HuH-7 (cell line): ENCODE measurements at regions not wholly inside any gene's neighbourhood (a gene's known extent, or its start where the extent isn't known, plus 50 kb on each side); places are given as distances from the start of the nearest gene placed in this dataset.

Source experiments
- DNase-seq: peaks from one replicate; pipeline ENCODE4 v3.0.0; 2011; ENCODE audit warnings: low spot score

DNA sequence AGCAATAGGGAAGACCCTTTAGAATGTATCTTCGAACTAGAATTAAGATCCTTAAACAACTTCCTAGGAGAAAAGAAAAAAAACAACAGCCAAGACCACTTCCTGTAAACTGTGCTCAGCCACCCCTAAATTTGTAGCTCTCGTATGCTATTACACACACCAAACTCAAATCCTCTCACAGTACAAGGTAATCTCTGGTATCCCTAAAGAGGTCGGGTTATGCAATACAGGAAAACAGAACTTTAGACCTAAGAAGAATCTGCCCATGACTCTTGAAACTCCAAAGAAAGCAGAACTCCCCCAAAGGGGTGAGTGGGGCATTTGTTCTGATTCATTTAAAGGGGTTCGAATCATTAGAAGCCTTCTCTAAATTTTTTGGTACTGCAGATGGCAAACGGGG is 170.9 kb upstream of the CASK start:
- DNase-seq, result no peak

DNA sequence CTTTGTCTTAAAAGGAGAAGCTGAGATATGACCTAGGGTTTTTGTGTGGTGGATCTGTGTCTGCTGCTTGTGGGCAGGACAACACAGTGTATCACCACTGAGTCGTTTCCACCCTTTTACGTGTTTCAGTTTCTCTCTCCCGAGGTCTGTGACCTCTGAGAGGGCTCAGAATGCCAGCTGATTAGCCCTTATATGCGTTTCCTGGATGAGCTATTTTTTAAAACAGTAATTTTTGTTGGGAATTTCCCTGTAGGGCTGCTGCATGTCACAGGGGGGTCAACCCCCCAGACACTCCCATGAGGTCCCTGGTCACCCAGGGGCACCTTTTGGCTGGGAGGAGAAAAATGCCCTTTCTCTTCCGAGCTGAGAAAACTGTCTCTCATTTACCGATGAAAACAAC is 170.4 kb upstream of the CASK start:
- DNase-seq, result no peak

DNA sequence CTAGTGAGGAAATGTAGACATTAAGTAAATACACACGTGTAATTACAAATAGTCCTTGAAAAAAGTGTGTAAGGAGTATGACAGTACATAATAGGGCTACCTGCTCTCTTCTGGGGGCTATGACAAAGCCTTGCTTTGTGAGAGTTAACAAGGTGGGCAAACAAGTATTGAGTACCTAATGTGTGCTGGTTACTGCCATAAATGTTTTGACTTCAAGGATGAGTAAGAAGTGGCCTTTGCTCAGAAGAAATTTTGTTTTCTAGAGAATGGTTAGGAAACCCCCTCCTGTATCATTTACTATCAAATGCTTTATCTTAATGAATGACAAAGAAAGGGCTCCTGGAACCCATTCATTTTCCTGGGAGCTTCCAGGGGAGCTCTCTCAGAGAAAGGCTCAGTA is 167.0 kb upstream of the CASK start:
- DNase-seq, result no peak

DNA sequence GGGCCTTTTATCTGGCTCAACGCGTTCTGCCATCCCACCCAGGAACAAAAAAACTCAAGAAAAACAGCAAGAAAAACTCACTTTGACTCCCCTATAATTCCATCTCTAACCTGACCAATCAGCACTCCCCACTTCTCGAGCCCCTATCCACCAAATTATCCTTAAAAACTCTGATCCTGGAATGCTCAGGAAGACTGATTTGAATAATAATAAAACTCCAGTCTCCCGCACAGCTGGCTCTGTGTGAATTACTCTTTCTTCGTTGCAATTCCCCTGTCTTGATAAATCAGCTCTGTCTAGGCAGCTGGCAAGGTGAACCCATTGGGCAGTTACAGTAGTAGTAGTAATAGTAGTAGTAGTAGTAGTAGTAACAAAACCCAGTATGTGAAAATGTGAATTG is 165.7 kb upstream of the CASK start:
- DNase-seq, result no peak

DNA sequence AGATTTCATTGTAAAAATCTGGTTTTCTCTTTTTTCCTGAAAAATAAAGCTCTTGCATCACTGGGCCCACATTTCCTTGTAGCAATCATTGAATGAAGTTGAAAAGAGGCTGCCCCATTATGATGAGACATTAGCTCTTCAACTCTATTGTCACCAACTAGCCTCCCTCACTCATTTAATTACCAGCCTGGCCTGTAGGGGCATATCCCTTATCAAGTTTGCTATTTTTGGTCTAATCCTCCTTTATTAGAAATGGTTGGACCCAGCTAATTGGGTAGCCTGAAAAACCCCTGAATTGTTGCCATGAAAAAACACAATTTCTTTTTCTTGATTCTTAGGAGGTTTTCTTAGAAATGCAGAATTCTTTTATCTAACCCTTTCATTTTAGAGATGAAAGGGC is 164.6 kb upstream of the CASK start:
- no peak for DNase-seq

DNA sequence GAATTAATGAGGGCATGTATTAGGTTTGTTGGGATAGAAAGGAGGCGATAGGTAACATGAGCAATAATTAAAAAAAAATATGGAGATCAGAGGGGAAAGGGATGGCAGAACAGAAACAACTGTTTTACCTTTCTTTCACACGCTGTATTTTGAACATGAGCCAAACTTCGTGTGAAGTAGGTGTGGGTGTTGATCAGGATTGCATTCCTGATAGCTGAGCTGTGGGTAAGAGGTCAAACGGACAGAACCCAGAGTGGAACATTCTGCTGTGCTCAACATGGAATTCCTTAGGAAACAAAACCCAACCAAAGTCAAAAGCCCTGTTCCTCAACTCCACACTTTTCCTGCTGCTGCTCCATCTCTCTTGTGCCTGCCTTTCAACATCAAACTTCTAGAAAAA is 162.5 kb upstream of the CASK start:
- DNase-seq, result no peak

DNA sequence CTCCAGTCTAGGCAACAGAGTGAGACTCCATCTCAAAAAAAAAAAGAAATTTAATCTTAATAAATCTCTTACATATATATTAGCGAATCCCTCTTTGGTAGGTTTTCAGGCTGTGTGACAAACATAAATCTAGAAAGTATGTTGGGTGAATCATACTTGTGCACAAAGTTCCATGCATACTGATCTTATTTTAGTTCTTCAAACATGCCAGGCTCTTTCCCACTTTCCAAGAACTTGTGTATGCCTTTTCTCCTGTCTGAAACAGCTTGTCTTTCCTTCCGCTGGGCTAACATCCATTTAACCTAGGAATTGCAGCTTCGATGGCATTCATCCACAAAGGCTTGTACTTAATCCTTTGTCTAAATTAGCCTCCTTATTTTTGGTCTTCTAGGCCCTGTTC is 156.6 kb upstream of the CASK start:
- DNase-seq, result no peak

DNA sequence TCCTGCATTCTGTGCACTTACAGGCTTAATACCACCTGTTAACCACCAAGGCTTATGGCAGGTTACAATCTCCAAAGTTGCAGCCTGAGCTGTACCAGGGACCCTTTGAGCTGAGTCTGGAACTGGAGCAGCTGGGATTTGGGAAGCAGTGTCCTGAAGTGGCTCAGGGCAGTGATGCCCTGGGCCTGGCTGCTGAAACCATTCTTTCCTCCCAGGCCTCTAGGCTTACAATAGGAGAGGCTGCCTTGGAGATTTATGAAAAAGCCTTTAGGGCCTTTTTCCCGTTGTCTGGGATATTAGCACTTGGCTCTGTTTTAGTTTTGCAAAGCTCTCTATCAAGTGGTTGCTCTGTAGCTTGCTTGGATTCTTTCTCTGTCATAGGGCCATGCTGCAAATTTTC is 154.3 kb upstream of the CASK start:
- DNase-seq, result no peak

DNA sequence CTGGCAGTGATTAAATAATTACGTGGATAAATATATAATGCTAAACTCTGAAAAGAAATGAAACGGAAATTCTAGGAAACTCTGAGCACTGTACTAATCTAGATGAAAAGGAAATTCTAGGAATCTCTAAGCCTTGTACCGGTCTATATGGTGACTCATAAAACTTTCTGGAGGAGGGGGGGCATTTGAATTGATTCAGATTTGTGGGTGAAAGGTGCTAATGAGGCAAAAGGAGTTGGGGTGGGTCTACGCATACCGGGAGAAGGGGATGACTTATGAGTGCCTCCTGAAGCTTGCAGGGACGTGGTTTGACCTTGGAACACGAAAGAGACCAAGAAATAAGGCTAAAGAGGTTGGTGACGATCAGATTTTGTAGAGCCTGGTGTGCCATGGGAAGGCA is 151.7 kb upstream of the CASK start:
- DNase-seq, result no peak

DNA sequence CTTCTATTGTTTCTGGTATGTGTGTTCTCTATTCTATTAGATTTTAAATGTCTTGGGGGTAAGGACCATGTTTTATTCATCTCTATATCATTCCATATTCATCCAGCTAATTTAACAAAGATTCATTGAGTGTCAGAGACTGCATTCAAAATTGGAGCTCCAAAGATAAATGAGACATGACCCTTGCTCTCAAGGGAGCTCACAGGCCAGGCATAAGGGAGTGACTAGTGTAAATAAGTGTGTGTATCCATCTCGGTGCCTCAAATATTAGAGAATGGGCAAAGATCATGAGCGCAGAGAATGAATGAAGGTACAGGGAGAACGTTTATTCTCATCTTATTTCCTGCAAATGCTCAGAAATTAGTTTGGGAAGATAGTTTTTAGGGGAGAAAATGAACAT is 150.1 kb upstream of the CASK start:
- no peak for DNase-seq

DNA sequence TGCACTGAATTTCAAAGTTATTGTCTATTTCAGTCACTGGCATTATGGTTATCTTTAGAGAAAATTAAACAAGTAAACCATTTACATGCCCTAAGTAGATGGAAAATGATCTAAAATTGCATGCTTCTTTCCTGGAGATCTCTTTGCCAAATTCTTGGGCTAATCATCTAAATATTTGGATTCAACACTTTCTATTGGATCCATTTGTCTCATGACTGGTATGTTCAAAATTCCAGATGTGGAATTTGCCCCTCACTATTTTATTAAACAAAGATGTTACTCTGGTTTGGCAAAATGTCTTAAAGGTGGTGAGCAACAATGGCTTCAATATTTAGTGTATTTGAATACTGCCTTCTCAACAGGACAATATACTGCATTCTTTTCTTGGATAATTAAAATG is 147.5 kb upstream of the CASK start:
- no peak for DNase-seq

DNA sequence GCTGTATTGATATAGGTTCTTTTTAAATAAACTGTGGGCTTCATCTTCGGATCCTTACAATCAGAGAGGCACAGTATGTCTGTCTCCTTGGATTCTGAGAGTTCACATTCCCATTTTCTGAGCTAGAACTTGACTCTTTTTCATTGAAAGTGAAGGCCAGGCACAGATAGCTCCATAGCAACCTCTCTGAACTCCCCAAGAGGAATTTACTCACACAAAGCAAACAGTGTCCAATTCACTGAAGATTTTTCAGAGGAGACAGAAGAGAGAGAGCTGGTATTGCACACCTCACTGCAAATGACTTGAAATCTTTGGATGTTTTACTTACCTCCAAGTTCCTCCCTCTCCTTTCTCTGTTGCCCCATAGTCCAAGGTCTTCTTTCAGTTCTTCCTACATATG is 130.9 kb upstream of the CASK start:
- DNase-seq, result no peak

DNA sequence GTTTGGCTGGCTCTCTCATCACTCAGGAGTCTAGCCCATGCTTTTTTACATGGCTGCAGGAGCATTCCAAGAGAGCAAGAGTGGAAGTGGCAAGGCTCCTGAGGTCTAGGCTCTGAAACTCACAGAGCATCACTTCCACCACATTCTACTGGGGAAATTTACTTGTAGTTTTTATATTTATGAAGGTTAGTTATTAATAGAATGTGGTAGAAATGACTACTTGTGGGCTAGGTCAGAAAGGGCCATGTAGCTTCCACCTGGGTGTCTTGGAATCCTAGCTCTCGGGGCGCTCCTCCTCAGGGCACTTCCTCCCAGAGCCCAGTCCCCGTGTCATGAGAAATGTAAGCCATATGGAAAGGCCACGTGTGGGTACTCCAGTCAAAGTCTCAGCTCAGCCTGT is 127.0 kb upstream of the CASK start:
- DNase-seq, result no peak

DNA sequence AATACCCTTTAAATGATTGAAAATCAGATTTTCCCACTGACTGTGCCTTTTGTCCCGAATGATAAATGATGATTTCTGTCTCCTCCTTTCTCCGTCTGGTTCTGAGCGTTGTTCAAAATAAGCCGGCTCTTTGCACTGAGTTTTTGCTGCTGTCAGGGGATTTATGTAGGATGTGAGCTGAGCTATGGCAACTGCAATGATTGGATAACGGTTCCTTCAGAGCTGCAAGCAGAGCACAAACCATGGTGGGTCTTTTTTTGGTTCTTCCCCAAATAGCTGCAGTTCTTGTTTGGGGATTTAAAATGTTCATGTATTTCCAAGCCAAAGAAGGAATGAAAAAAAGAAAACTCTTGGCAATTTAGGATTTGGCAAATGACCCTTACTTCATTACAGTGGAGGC is 124.5 kb upstream of the CASK start:
- no peak for DNase-seq

DNA sequence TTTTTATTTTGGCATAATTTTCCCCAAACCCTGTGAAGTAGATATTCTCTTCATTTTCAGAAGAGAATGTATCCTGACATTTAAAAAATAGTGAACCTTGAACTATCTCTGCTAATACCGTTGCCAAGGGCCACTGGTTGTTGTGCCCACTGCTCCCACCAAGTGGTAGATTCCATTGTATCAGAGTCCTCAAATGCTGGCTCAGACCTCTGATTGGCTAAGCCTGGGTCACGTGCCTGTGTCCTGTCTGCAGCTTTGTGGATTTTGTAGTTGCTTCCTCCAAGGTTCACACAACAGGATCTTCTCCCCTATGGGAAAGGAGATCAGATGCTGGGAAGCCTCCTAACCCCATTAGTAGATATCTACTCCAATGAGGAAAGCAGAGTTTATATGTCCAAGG is 104.8 kb upstream of the CASK start:
- peak; percentile 16 for DNase-seq

DNA sequence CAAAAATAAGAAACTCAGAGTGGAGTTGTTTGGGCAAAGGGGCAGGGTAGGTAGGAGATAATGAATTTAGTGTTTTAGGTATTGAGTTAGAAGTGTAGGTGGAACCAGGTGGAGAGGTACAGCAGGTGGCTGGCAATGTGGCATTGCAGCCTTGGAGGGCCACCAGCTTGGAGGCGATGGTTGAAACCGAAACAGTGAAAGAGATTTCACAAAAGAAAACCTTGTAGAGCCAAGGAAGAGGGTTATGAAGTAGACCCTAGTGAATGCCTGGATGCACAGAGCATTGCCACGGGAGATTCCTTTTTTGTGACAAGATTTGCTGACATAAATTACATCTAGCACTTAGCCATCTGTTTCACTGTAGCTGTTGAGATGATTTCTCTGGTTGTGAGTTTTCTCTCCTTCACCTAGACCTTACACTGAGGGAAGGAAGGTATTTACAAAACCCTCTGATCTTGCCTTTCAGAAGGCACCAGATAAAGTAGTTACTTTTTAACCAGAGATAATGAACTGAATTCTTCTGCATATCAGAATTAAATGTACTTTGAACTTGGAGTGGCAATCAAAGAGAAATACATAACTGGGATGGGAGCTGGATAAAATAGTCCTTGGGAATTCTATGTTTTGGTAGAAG is 104.1 kb upstream of the CASK start:
- DNase-seq, result peak; percentile 1

DNA sequence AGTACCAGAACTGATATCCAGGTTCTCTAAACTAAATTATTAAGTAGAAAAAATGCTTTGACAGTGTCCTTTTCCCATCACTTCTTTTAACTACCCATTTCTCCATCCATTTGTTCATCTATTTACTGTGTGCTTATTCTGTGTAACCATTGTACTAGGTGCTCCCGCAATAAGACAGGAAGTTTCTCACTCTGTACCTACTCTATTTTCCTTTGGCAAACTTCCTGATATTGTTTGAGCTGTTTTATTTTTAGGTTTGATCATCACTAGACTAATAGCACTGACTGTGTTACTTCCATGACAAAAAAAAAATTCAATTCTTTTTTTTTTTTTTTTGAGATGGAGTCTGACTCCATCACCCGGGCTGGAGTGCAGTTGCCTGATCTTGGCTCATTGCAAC is 102.5 kb upstream of the CASK start:
- no peak for DNase-seq

DNA sequence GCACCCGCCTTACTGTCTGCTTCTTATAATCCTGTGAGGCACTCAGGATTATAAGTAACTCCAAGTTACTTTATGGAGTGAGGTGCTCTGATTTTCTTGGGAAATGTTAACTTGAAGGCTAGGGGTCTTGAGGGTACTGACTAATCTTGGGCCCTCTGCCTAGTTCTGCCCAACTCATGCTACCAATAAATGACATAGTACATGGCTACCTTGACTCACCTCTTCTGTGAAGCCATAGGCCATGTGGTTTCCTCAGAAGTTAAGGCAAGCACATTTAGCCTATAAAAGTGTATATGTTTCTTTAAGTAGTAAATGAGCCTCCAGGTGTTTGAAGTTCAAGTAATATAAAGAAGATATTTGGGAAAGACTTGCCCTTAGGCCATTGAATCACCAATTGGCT is 99.8 kb upstream of the CASK start:
- no peak for DNase-seq

DNA sequence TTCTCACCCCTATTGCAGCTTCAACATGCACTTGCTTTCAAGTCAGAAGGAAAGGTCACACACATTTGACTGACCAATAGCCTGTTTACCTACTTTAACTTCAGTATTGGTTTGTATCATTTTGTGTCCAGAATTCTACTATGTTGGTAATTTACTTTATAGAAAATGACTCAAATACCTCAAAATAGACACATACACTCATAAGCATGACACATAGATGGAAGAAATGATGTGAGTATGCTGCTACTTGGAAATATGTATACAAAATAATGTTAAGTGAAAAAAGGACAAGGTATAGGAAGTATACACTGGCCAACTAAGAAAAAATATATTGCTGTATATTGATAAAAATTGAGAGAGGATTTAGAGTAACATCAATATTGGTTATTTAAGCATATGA is 98.8 kb upstream of the CASK start:
- DNase-seq, result no peak

DNA sequence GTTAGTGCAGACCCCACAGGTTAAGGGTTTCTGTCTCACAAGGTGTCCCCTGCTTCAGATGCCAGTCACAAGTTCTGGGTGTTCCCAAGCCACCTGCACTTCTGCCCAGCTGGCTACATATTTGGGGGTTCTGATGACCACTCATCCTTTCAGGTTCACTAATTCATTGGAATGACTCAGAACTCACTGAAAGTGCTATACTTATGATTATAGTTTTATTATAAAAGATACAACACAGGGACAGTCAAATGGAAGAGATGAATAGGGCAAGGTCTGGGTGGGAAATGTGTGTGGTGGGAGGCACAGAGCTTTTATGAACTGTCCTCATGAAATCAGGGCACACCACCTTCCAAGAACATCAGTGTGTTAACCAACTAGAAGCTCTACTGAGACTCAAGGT is 97.7 kb upstream of the CASK start:
- no peak for DNase-seq

DNA sequence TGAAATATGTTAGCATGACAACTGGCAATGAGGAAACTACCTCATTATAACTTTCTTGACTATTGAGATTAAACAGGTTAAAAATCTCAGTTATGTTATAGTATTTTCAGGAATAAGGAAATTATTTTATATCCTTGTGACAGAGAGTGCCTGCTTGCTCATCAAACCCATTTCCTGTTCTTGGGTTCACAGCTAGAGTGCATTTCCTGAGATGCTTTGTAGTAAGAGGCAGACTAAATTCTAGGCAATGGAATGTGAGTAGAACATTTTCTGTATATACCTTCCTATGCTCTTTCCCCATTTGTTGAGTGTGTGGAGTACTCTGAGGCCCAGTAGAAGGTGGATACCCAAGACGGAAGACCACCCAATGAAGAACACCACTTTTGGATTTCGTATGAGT is 96.9 kb upstream of the CASK start:
- DNase-seq, result no peak

DNA sequence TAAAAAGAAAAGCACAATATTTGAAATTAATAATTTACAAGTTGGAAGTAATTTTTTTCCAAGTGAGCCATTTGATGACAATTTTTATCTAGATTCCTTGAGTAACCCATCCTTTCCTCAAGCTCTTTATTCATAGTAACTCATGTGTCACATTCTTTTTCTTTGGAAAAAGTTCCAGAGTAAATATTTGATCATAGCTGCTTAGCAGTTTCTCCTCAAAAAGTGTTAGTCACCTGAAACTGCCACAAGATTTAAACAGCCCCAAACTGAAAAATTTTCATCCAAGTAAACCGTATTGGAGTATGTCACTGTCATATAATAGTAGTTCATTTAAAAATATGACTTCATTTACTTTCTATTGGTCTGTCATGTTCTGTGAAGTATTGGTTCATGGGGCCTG is 94.6 kb upstream of the CASK start:
- no peak for DNase-seq

DNA sequence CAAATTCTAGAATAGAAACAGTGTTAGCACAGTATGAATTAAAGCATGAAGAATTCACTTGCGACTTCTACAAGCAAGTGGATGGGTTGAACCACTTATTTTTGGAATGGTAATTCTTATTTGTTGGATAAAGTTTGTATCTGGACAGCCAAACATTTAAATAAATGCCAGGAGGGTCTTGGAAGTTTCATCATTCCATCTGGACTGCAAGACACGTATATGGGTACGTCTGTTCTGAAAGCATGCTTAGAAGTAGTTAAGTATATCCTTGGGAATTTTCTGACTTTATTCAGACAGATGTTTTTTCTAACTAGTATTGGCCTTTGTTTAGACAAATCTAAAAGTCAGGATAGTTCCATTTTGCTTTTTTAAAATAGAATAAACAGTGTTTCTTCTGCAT is 77.5 kb upstream of the CASK start:
- DNase-seq, result no peak

DNA sequence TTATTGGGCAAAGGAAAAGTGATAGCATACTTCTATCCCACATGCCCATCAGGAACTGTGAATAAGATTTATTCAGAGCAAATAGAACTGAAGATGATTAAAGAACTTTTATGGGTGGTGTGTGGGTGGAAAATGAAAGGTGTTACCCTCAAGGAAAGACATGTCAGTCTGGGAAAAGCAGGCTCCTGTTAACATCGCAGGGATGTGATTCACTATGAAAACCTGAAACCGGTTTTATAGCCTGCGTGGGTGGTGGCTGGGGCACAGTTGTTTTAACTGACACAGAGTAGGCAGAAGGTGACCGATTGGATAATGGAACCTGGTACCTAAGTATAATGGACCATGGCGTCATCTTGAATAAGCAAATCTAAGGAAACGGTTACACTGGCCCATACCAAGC is 61.3 kb upstream of the CASK start:
- DNase-seq, result no peak

DNA sequence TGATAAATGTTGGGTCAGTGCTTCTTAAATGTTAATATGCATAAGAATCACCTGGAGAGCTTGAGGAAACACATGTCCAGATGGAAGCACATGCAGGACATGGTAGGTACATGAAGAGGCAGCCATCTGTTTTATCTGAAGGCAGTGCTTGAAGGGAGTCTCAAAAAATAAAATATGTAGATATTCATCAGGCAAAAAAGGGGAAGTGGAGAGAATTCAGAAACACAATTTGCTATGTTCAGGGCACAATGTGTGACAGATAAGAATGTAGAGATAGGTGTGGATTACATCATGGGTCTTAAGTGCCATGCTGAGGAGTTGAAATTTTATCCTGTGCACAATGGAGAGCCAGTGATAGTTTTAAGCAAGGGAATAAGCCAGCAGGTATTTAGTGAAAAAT is 59.6 kb upstream of the CASK start:
- DNase-seq, result no peak
